Adrenal gland (tissue), 5 donors: ENCODE measurements at regions not wholly inside any gene's neighbourhood (a gene's known extent, or its start where the extent isn't known, plus 50 kb on each side); places are given as distances from the start of the nearest gene placed in this dataset.

Experiments
- POLR2A ChIP-seq, 2 donors: fragments of 450-650 bp; IDR thresholded peaks; one replicate each; pipeline ENCODE4 v1.6.1; 2017; ENCODE audit warnings: antibody characterized with exemption in 2 of 2, mild to moderate bottlenecking in 2 of 2, moderate library complexity in 1 of 2
- TF ChIP-seq, protein P1 (sequence below), 6 experiments: fragments of 450-650 bp in 4 of 6; fragments of 200-600 bp in 2 of 6; sonication (generic) in 1 of 6; IDR thresholded peaks; 1 replicate in 5 of 6; 2 replicates in 1 of 6; pipeline versions ENCODE4 v1.5.1 to v1.8.0; 2016 to 2021; ENCODE audit warnings: antibody characterized with exemption in 6 of 6, mild to moderate bottlenecking in 2 of 6, moderate library complexity in 1 of 6
- donor health status: DM: no; HTN: no; CAD: no.

GRCh38 chr2:65565681-65566080 is 133.3 kb upstream of the SPRED2 start:
- TF ChIP-seq, protein P1, sequence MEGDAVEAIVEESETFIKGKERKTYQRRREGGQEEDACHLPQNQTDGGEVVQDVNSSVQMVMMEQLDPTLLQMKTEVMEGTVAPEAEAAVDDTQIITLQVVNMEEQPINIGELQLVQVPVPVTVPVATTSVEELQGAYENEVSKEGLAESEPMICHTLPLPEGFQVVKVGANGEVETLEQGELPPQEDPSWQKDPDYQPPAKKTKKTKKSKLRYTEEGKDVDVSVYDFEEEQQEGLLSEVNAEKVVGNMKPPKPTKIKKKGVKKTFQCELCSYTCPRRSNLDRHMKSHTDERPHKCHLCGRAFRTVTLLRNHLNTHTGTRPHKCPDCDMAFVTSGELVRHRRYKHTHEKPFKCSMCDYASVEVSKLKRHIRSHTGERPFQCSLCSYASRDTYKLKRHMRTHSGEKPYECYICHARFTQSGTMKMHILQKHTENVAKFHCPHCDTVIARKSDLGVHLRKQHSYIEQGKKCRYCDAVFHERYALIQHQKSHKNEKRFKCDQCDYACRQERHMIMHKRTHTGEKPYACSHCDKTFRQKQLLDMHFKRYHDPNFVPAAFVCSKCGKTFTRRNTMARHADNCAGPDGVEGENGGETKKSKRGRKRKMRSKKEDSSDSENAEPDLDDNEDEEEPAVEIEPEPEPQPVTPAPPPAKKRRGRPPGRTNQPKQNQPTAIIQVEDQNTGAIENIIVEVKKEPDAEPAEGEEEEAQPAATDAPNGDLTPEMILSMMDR (IDR thresholded peaks at IDR 0.05) = no peak
- TF ChIP-seq POLR2A (IDR thresholded peaks at IDR 0.05) = no peak
